Body of pancreas (tissue), 4 donors: ENCODE measurements at regions not wholly inside any gene's neighbourhood (a gene's known extent, or its start where the extent isn't known, plus 50 kb on each side); places are given as distances from the start of the nearest gene placed in this dataset.

Experiments used
- CTCF ChIP-seq, 7 experiments: fragments of 450-650 bp in 4 of 7; fragments of 200-600 bp in 3 of 7; sonication (generic) in 3 of 7; IDR thresholded peaks; one replicate each; pipeline ENCODE4 v1.5.1; 2016 to 2019; ENCODE audit warnings: antibody characterized with exemption in 7 of 7
- POLR2A ChIP-seq, 3 donors: fragments of 450-650 bp; IDR thresholded peaks; one replicate each; pipeline ENCODE4 v1.6.1; 2016; ENCODE audit warnings: antibody characterized with exemption in 3 of 3, mild to moderate bottlenecking in 2 of 3

- TF ChIP-seq CTCF (IDR thresholded peaks at IDR 0.05), result no peak
- TF ChIP-seq POLR2A (IDR thresholded peaks at IDR 0.05), result no peak
These were observed 359.5 kb downstream of the SHANK2 start for GRCh38 chr11:70892889-70893288.
